ENCODE measurements at regions not wholly inside any gene's neighbourhood (a gene's known extent, or its start where the extent isn't known, plus 50 kb on each side); places are given as distances from the start of the nearest gene placed in this dataset.

- Mint-ChIP-seq H3K36me3 (ENCODE audit: low read depth) (no peaks in the 10 kb centered on the region), H3K4me1 (peaks cover 13% of the 10 kb centered on the region), H3K9me3 (peaks cover 2% of the 10 kb centered on the region), H3K27me3 (ENCODE audit: low read depth) (no peaks in the 10 kb centered on the region), H3K27ac (ENCODE audit: unreplicated experiment) (no peak overlapping the region), H3K4me3 (no peak overlapping the region)
- TF ChIP-seq CTCF (conservative IDR thresholded peaks at IDR 0.05), result no peak
- DNase-seq (ENCODE audit: low read depth, low spot score), result no peak
Measured at GRCh38 chr9:99341686-99342085, 119.6 kb downstream of the SEC61B start.

- H3K9me3 Mint-ChIP-seq, result no peaks in the 10 kb centered on the region
- no peaks in the 10 kb centered on the region for H3K27me3 Mint-ChIP-seq (ENCODE audit: low read depth)
- TF ChIP-seq CTCF (conservative IDR thresholded peaks at IDR 0.05), result no peak
- peaks cover 15% of the 10 kb centered on the region for H3K4me1 Mint-ChIP-seq
- no peak overlapping the region for H3K27ac Mint-ChIP-seq (ENCODE audit: unreplicated experiment)
- H3K4me3 Mint-ChIP-seq, result no peak overlapping the region
- DNase-seq (ENCODE audit: low read depth, low spot score), result no peak
- H3K36me3 Mint-ChIP-seq (ENCODE audit: low read depth), result no peaks in the 10 kb centered on the region
Measured at GRCh38 chr9:99345451-99345850, 123.4 kb downstream of the SEC61B start.

- TF ChIP-seq CTCF (conservative IDR thresholded peaks at IDR 0.05), result no peak
- Mint-ChIP-seq H3K4me1 (peaks cover 15% of the 10 kb centered on the region), H3K27ac (ENCODE audit: unreplicated experiment) (no peak overlapping the region), H3K27me3 (ENCODE audit: low read depth) (no peaks in the 10 kb centered on the region), H3K9me3 (no peaks in the 10 kb centered on the region), H3K36me3 (ENCODE audit: low read depth) (no peaks in the 10 kb centered on the region), H3K4me3 (no peak overlapping the region)
- DNase-seq (ENCODE audit: low read depth, low spot score), result no peak
Measured at GRCh38 chr9:99345942-99346341, 123.9 kb downstream of the SEC61B start.

- no peak for TF ChIP-seq CTCF (conservative IDR thresholded peaks at IDR 0.05)
Measured at GRCh38 chr9:99347568-99347967, 125.5 kb downstream of the SEC61B start.

GRCh38 chr9:99348289-99348688 is 126.2 kb downstream of the SEC61B start:
- Mint-ChIP-seq H3K36me3 (ENCODE audit: low read depth) (no peaks in the 10 kb centered on the region), H3K4me1 (peaks cover 15% of the 10 kb centered on the region), H3K27me3 (ENCODE audit: low read depth) (no peaks in the 10 kb centered on the region), H3K9me3 (peaks cover 5% of the 10 kb centered on the region), H3K27ac (ENCODE audit: unreplicated experiment) (no peak overlapping the region), H3K4me3 (no peak overlapping the region)
- no peak for TF ChIP-seq CTCF (conservative IDR thresholded peaks at IDR 0.05)
- no peak for DNase-seq (ENCODE audit: low read depth, low spot score)

More at GRCh38 chr9:99347568-99347967, 125.5 kb downstream of the SEC61B start:
- no peak overlapping the region for H3K4me3 Mint-ChIP-seq
- peaks cover 15% of the 10 kb centered on the region for H3K4me1 Mint-ChIP-seq
- peaks cover 5% of the 10 kb centered on the region for H3K9me3 Mint-ChIP-seq
- H3K27ac Mint-ChIP-seq (ENCODE audit: unreplicated experiment), result no peak overlapping the region
- no peaks in the 10 kb centered on the region for H3K36me3 Mint-ChIP-seq (ENCODE audit: low read depth)
- DNase-seq (ENCODE audit: low read depth, low spot score), result no peak
- no peaks in the 10 kb centered on the region for H3K27me3 Mint-ChIP-seq (ENCODE audit: low read depth)

GRCh38 chr9:99349870-99350269 is 127.8 kb downstream of the SEC61B start:
- Mint-ChIP-seq H3K4me3 (no peak overlapping the region), H3K9me3 (peaks cover 5% of the 10 kb centered on the region), H3K27me3 (ENCODE audit: low read depth) (no peaks in the 10 kb centered on the region), H3K36me3 (ENCODE audit: low read depth) (no peaks in the 10 kb centered on the region), H3K27ac (ENCODE audit: unreplicated experiment) (no peak overlapping the region), H3K4me1 (peaks cover 15% of the 10 kb centered on the region)
- TF ChIP-seq CTCF (conservative IDR thresholded peaks at IDR 0.05), result no peak
- DNase-seq (ENCODE audit: low read depth, low spot score), result no peak

All from neural crest cell (in vitro differentiated cells).